DMS53 (cell line): ENCODE measurements at regions not wholly inside any gene's neighbourhood (a gene's known extent, or its start where the extent isn't known, plus 50 kb on each side); places are given as distances from the start of the nearest gene placed in this dataset.
A peak's percentile ranks its signal among the peaks of the same experiment; 100 is the strongest.

Experiments
- DNase-seq: peaks from one replicate; lab custom pipeline; 2025; lab: John Stamatoyannopoulos, UW

DNA sequence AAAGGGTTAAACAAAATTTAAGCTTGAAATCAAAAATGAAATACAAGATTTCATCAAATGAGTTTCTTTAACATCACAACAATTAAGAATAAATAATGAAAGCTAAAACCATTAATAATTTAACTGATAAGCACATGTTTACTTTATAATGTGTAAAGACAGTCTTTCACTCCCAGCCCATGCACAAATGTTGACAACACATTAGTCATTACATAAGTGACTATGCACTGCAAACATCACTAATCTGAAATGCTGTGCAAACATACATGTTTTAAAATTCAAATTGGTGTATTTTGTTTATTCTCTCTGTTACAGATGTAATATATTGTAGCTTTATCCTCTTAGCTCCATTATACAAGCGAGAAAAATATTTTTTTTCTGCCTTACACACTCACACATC is 220.6 kb upstream of the CPXCR1 start:
- peak; percentile 64 for DNase-seq

GRCh38 chrX:88558421-88558820 is 188.6 kb upstream of the CPXCR1 start:
- no peak for DNase-seq

DNA sequence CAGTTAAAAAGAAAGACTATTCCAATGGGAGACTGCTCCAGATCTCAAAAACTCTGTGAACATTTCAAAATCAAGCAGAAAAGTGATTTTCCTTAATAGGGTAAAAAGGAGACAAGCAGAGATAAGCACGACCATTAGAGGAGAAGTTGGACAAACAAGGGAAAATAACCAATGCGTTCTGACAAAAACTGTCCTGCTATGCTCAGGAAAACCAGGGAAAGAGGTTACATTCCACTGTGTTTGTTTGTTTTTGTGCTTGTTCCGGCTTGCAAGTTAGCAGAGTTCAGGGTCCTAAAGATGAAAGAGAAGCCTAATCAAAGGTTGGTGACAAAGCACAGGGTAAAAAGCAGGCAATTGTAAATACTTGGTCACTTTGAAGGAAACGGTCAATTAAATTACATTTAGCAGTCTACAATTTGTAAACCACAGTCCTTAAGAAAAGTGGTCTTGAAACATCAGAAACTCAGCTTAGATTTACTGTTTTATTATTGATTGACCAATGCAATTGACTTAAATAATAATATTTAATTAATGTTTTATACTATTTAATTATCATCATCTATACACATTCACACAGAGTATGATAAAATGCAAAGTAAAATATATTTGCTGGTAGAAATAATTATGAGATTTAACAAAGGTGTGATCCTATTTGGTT is 186.2 kb upstream of the CPXCR1 start:
- DNase-seq = peak; percentile 55

- peak; percentile 92 for DNase-seq
Observed at GRCh38 chrX:88584283-88584682, 162.7 kb upstream of the CPXCR1 start.

GRCh38 chrX:88586317-88586716 is 160.7 kb upstream of the CPXCR1 start:
- peak; percentile 6 for DNase-seq

DNA sequence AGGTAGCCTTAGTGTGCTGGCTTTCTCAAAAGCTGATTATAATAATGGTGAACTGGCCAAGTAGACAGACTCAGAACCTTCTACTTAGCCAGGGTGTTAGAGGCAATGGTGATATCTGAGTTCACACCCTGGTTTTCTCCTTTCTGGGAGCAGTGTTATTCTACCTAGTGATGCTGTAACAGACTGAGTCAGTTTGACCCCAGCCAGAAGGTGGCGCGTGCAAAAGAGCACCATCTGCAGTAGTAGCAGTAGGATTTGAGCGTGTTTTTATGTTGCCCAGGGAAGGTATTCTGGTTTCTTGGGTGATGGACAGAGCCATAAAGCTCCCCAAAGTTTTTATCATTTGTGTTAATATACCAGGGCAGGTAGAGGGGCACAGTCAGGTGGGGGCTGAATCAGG is 143.8 kb upstream of the CPXCR1 start:
- no peak for DNase-seq

DNA sequence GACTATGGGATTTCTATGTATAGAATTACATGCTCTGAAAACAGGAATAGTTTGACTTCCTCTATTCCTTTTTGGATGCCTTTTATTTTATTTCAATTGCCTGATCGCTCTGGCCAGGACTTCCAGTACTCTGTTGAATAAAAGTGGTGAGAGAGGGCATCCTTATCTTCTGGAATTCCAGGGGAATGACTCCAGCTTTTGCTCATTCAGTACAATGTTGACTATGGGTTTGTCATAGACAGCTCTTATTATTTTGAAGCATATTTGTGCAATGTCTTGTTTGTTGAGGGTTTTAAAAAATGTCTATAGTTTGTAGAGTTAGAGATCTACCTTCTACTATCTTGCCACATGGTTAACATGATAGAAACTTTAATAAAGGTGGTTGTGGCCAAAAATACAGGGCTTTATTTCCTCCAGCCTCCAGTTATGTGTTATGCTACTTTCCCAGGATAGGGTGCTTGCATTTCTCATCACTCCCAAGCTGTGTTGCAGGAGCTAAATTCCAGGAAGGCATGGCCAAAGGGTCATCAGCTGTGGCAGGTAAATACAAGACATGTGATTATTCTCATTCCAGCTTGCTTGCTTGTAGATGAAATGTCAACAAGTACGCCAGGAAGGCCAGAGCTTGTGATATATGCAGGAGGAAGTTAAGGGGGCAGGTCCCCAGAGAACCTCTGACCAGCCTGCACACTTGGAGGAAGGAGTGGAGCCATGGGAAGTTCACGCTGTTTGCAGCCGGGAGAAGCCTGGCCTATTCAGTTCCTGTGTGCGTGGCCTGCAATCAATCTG is 142.4 kb upstream of the CPXCR1 start:
- DNase-seq = peak; percentile 55

DNA sequence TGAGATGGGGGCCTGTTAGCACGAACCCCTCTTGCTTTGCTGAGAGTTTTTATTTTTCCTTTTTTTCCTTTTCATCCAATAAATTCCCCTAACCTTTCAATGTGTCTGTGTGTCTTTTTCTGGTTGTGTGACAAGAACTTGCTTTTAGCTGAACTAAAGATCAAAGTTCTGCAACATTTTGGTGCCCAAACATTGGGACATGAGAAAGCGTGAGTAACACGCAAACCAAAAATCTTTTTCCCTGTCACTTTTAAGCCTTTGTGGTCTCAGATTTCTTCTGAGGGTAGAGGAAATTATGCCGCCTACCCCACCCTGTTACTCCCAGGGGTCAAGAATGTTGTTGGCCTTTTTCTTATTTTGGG is 141.8 kb upstream of the CPXCR1 start:
- DNase-seq = no peak

DNA sequence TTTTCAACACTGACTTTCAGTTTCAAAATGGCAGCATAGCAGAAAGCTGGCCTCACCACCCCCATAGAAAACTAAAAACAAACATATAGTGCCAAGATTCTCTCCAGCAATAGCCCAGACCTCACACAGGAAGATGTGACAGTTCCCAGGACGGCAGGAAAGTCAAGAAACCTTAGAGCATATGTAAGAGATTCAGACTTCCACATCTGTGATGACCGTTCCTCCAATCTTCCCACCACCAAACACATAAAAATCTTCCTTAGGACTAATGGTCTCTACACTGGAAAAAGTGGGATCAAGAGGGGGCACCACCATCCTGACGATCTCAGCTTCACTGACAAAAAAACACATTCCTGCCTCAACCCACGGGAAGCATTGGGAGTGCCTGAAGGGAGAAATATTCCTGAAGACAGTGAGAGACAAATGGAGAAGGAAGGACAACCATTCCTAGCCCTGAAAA is 134.1 kb upstream of the CPXCR1 start:
- peak; percentile 53 for DNase-seq

GRCh38 chrX:88613338-88613737 is 133.7 kb upstream of the CPXCR1 start:
- peak; percentile 81 for DNase-seq

DNA sequence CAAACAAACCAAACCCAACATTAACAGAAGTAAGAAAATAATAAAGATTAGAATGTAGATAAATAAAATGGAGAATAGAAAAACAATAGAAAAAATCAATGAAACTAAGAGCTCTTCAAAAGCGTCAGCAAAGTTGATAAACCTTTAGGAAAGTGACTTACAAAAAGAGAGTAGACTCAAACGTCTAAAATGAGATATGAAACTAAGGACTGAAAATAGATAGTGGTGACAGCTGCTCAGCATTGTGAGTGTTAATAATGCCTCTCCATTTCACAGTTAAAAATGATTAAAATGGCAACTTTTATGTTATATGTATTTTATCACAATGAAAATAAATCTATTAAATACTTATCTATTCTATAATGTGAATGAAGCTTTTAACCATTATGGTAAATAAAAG is 125.7 kb upstream of the CPXCR1 start:
- DNase-seq = no peak

DNA sequence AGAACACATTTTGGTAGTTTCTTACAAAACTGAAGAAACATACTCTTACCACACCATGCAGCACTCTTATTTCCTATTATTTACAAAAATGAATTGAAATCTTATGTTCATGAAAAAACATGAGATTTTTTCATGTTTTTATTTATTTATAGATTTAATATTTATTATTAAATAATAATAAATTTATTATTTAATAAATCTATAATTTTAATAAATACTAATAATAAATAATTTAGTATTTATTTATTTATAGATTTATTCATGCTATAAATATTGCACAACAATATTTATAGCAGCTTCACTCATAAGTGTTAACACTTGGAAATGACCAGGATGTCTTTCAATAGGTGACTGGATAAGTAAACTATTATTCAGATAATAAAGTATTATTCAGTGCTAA is 91.6 kb upstream of the CPXCR1 start:
- DNase-seq = no peak

- no peak for DNase-seq
Observed at GRCh38 chrX:88660836-88661235, 86.2 kb upstream of the CPXCR1 start.

DNA sequence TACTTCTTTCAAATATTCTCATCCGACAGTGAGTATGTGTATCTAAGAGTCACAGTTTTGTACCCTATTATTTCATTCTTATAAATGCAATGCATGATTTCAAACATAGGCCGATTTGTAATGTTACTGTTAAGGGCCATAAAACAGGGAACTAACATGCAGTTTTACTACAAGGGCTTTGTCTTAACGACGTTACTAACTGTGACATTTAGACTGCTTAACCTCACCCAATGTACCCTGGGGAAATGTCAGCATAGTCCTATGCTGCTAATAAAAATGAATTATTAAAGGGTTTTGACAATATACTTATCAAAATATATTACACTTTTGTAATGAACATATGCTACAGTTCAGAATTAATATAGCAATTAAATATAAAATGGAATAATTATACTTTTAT is 74.8 kb upstream of the CPXCR1 start:
- DNase-seq = no peak
